ENCODE measurements at regions not wholly inside any gene's neighbourhood (a gene's known extent, or its start where the extent isn't known, plus 50 kb on each side); places are given as distances from the start of the nearest gene placed in this dataset.

- H3K36me3 ChIP-seq = no peaks in the 10 kb centered on the region
- intact Hi-C loops (cut with DNase I) = no loop called here
- no peaks in the 10 kb centered on the region for H3K4me1 ChIP-seq
- TF ChIP-seq CTCF (IDR thresholded peaks at IDR 0.05) = peak; percentile 44
- no peaks in the 10 kb centered on the region for H3K9me3 ChIP-seq
- peak; percentile 66 to 77 for ATAC-seq
- DNase-seq = no peak
- H3K4me3 ChIP-seq = no peak overlapping the region
- no peak overlapping the region for H3K27ac ChIP-seq
- H3K27me3 ChIP-seq (ENCODE audit: low read depth) = no peaks in the 10 kb centered on the region
These were observed 141.5 kb downstream of the GABRG2 start for GRCh38 chr5:162209005-162209605.

GRCh38 chr5:162214551-162214950, 147.0 kb downstream of the GABRG2 start:
- Histone ChIP-seq H3K4me1 (no peaks in the 10 kb centered on the region), H3K36me3 (no peaks in the 10 kb centered on the region), H3K9me3 (no peaks in the 10 kb centered on the region), H3K4me3 (no peak overlapping the region), H3K27me3 (ENCODE audit: low read depth) (no peaks in the 10 kb centered on the region), H3K27ac (no peak overlapping the region)
- no peak for TF ChIP-seq CTCF (IDR thresholded peaks at IDR 0.05)
- DNase-seq (no peak), ATAC-seq (no peak)
- intact Hi-C loops (cut with DNase I) = no loop called here

- H3K27ac ChIP-seq = no peak overlapping the region
- intact Hi-C loops (cut with DNase I) = no loop called here
- ATAC-seq = no peak
- no peak for DNase-seq
- H3K4me3 ChIP-seq = no peak overlapping the region
- H3K27me3 ChIP-seq (ENCODE audit: low read depth) = no peaks in the 10 kb centered on the region
- no peaks in the 10 kb centered on the region for H3K36me3 ChIP-seq
- no peaks in the 10 kb centered on the region for H3K4me1 ChIP-seq
- H3K9me3 ChIP-seq = no peaks in the 10 kb centered on the region
- TF ChIP-seq CTCF (IDR thresholded peaks at IDR 0.05) = no peak
These were observed 149.5 kb downstream of the GABRG2 start for GRCh38 chr5:162217037-162217436.

- Histone ChIP-seq H3K9me3 (no peaks in the 10 kb centered on the region), H3K27me3 (ENCODE audit: low read depth) (no peaks in the 10 kb centered on the region), H3K4me3 (no peak overlapping the region), H3K36me3 (no peaks in the 10 kb centered on the region), H3K4me1 (no peaks in the 10 kb centered on the region), H3K27ac (no peak overlapping the region)
- no peak for TF ChIP-seq CTCF (IDR thresholded peaks at IDR 0.05)
- no peak for ATAC-seq
- intact Hi-C loops (cut with DNase I) = no loop called here
- DNase-seq = no peak
These were observed 154.3 kb downstream of the GABRG2 start for GRCh38 chr5:162221910-162222309.

- intact Hi-C loops (cut with DNase I) = no loop called here
- H3K9me3 ChIP-seq = no peaks in the 10 kb centered on the region
- H3K36me3 ChIP-seq = no peaks in the 10 kb centered on the region
- H3K27me3 ChIP-seq (ENCODE audit: low read depth) = no peaks in the 10 kb centered on the region
- no peak overlapping the region for H3K27ac ChIP-seq
- no peak for ATAC-seq
- H3K4me3 ChIP-seq = no peak overlapping the region
- H3K4me1 ChIP-seq = no peaks in the 10 kb centered on the region
- DNase-seq = no peak
- TF ChIP-seq CTCF (IDR thresholded peaks at IDR 0.05) = no peak
These were observed 159.5 kb downstream of the GABRG2 start for GRCh38 chr5:162227075-162227474.

GRCh38 chr5:162230348-162230747, 162.8 kb downstream of the GABRG2 start:
- intact Hi-C loops (cut with DNase I) = no loop called here
- Histone ChIP-seq H3K4me1 (no peaks in the 10 kb centered on the region), H3K27ac (no peak overlapping the region), H3K36me3 (no peaks in the 10 kb centered on the region), H3K27me3 (ENCODE audit: low read depth) (no peaks in the 10 kb centered on the region), H3K4me3 (no peak overlapping the region), H3K9me3 (no peaks in the 10 kb centered on the region)
- ATAC-seq (no peak), DNase-seq (no peak)
- TF ChIP-seq CTCF (IDR thresholded peaks at IDR 0.05) = no peak
